D721Med (cell line): ENCODE measurements at regions not wholly inside any gene's neighbourhood (a gene's known extent, or its start where the extent isn't known, plus 50 kb on each side); places are given as distances from the start of the nearest gene placed in this dataset.

Experiments
- DNase-seq: peaks from one replicate; pipeline ENCODE4 v3.0.0; 2011; ENCODE audit warnings: low spot score; ENCODE audit not compliant: insufficient read length
- FAIRE-seq: peaks from 2 replicates; lab custom pipeline; 2011; peaks lifted over from hg19 to GRCh38; lab: Jason Lieb, UNC
- CTCF ChIP-seq: IDR thresholded peaks from 2 replicates; pipeline ENCODE4 v1.5.1; 2012; ENCODE audit warnings: mild to moderate bottlenecking, control low read depth; ENCODE audit not compliant: insufficient read depth; ENCODE audit errors: missing control alignments

DNA sequence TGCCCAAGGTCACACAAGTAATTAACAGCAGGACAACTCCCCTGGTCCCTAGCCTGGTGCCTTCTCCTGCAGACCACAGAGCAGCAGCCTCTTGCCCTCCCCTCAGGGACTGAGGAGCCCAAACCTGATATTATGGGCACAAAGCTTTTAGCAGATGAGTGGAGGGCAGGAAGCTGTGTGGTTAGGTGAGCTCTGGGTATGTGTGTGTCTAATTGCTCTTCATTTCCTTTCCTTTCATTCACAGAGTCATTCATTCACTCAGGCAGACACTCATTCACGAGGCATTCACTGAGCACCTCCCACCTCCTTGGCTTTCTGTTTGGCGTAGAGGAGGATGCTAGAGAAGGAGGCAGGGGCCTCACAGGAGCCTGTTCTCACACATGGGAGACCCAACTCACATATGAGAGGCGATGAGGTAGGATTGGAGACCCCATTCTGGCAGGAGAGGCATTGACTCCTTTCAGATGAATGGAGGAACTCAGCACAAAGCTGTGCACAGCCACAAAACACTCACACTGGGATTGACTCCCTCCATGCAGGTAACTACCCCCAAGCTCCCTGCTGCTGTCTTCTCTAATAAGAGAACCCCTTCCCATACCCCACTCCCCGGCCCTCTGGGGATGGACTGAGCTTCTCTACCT is 306.8 kb upstream of the SKOR2 start:
- FAIRE-seq: no peak

DNA sequence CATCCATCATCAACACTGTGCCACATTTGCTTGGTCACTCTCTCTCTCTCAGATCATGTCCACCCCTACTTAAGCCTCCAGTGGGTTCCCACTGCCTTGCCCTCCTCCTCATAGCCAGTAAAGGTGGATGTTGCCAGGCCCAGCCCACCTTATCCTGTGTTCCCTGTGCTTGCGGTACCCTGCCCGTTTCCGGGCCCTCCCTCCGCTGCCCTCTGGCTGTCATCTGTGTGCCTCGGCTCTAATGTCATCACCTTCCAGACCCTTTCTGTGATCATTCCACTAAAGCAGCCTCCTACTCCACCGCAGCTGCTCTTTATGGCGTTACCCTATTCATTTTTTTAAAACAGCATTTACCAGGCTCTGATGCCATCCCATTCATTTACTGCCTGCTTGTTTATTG is 305.7 kb upstream of the SKOR2 start:
- DNase-seq (no peak), FAIRE-seq (no peak)
- no peak for TF ChIP-seq CTCF

More for the DNA sequence above, 306.8 kb upstream of the SKOR2 start:
- no peak for DNase-seq
- no peak for TF ChIP-seq CTCF

DNA sequence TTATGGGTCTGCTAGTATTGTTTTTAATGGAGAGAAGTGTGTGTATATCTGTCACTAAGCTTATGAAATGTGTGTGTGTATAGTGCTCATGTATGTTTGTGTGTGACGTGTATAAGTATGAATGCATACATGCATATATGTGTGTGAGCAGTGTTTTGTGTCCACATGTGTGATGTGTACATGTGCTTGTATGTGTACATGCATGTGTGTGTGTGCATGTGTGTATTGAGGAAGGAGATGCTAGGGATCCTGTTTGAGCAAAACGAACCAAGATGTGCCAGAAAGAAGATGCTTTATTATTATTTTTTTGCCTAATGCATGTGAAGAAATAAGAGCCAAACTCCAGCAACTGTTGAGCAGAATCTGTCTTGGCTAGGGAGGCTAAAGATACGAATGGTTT is 301.3 kb upstream of the SKOR2 start:
- DNase-seq (no peak), FAIRE-seq (no peak)
- TF ChIP-seq CTCF: no peak

GRCh38 chr18:47550611-47551010 is 299.2 kb upstream of the SKOR2 start:
- no peak for DNase-seq
- no peak for FAIRE-seq
- no peak for TF ChIP-seq CTCF

GRCh38 chr18:47549021-47549540 is 297.6 kb upstream of the SKOR2 start:
- no peak for DNase-seq
- TF ChIP-seq CTCF: no peak
- FAIRE-seq: no peak

DNA sequence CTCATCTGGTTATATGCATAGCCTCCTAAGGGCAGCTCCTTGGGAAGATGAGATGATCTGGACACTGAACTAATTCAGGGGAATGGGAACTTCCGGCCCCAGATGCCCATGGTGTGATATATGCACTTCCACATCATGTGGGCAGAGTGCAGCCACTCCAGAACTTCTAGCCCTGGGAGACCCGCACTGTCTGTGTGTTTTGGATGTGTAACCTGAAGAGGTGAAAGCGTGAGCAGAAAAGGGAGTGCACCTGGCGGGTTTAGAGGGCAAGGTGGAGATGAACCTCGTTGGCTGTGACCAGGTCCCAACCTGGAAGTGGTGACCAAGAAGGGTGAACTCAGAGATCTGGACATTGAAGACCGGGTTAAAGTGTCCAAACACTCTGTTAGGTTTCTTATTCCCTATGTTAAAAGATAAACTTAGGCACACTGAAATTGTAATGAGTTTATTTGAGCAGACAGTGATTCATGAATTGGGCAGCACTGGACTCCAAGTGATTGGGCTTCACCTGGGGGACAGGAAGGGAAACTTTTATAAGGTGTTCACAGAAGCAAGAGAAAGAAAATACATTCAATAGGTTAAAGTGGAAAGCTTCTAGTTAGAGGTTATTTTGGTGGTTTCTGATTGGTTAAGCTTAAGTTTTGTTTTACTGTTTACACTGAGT is 296.2 kb upstream of the SKOR2 start:
- no peak for DNase-seq
- no peak for FAIRE-seq
- no peak for TF ChIP-seq CTCF

DNA sequence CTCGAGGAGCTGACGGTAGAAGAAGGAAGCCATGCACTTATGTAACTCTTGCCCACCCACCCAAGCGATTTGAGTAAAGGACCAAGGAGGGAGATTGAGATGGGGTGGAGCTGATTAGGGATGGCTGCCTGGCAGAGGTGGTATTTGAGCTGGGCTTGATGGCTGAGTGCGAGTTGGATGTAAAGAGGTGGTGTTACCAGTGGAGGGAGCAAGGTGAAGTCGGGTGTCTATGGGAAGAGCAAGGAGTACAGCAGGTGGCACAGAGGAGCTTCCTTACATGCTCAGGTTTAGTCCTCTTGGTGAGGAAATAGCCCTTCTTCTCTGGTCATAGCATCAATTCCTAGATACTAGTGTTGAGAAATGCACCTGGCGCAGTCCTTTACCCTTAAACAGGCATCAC is 294.2 kb upstream of the SKOR2 start:
- no peak for DNase-seq
- no peak for TF ChIP-seq CTCF
- FAIRE-seq: no peak
